Right lobe of liver (tissue), 6 donors: ENCODE measurements at regions not wholly inside any gene's neighbourhood (a gene's known extent, or its start where the extent isn't known, plus 50 kb on each side); places are given as distances from the start of the nearest gene placed in this dataset.
"Not testable (repeated sequence)": the region's sequence is repeated elsewhere in the genome, so short reads cannot be mapped to it uniquely, and the experiment has no call there.

ENCODE experiments used
- ATAC-seq, 4 donors: fragments of 200-7000 bp; cut with Tn5 transposase; one replicate each; pipeline ENCODE4 v1.9.1; 2020; ENCODE audit warnings: mild to moderate bottlenecking in 4 of 4, moderate library complexity in 4 of 4
- DNase-seq, 3 donors: peaks; one replicate each; pipeline ENCODE4 v3.0.0-alpha.2; 2020
- H3K27ac ChIP-seq, 3 donors: fragments of 200-600 bp; one replicate each; pipeline ENCODE4 v1.8.0; 2022
- H3K27me3 ChIP-seq, 2 donors: fragments of 200-600 bp; one replicate each; pipeline ENCODE4 v1.8.0; 2022
- H3K36me3 ChIP-seq, 4 donors: fragments of 200-600 bp; sonication (generic) in 1 of 4; one replicate each; pipeline versions ENCODE4 v1.5.1 to v1.8.0; 2017 to 2022; ENCODE audit warnings: control low read depth in 1 of 4
- H3K4me1 ChIP-seq, 4 donors: fragments of 200-600 bp; sonication (generic) in 1 of 4; one replicate each; pipeline versions ENCODE4 v1.5.1 to v1.8.0; 2017 to 2022; ENCODE audit warnings: control low read depth in 1 of 4
- H3K4me3 ChIP-seq, 3 donors: fragments of 200-600 bp; one replicate each; pipeline ENCODE4 v1.8.0; 2022
- H3K9me3 ChIP-seq, 4 donors: fragments of 200-600 bp; sonication (generic) in 1 of 4; one replicate each; pipeline versions ENCODE4 v1.5.1 to v1.8.0; 2017 to 2022; ENCODE audit warnings: control low read depth in 1 of 4
- POLR2A ChIP-seq: fragments of 450-650 bp; IDR thresholded peaks from one replicate; pipeline ENCODE4 v1.6.1; 2017; ENCODE audit warnings: antibody characterized with exemption, mild to moderate bottlenecking
- WGBS: methylation state at CpG from one replicate; pipeline ENCODE4 v1.1.6; 2018; ENCODE audit warnings: low coverage, low lambda C conversion rate; ENCODE audit not compliant: insufficient coverage; ENCODE audit errors: missing lambda C conversion rate; 5-methylcytosine and 5-hydroxymethylcytosine counted together
- intact Hi-C, 2 donors: fragments of 100-400 bp; cut with DNase I; formaldehyde crosslinking; loops; one replicate each; pipeline versions ENCODE4 v1.11.2 to v1.14.1; 2022
- TF ChIP-seq, protein P1 (sequence below), 4 donors: fragments of 200-600 bp in 3 of 4; fragments of 450-650 bp in 1 of 4; IDR thresholded peaks; one replicate each; pipeline versions ENCODE4 v1.5.1 to v1.8.0; 2016 to 2022; ENCODE audit warnings: antibody characterized with exemption in 4 of 4, mild to moderate bottlenecking in 2 of 4
- donor health status: DM: no; HTN: yes; CAD: no.
- donor health status: DM: no; HTN: no; CAD: no.
- donor health status: DM: no; HTN: no; CAD: no.
- donor health status: DM: no; HTN: yes; CAD: no.
- donor health status: DM: no; HTN: yes; CAD: no.

DNA sequence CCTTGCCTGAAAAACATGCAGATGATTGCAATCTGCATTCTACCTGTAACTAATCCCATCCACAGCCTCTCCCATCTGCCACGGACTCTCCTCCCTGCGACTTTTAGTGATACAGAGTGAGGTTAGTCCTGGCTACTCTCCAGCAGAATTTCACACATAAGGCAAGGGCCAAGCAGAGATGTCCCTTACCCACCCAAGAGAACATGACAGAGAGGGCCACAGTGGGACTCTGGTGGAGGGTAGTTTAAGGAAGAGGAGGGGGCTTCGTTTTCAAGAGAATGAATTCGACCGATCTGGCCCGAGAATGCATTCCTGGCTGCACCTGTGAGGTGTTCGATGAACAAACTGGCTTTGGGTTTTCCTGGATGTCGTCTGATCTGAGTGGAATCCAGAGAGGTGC is 87.5 kb upstream of the SIM2 start:
- Histone ChIP-seq H3K9me3 (no peaks in the 10 kb centered on the region), H3K4me3 (no peak overlapping the region), H3K27me3 (peaks cover 0 to 6% of the 10 kb centered on the region in 2 donors), H3K4me1 (no peaks in the 10 kb centered on the region), H3K27ac (no peak overlapping the region), H3K36me3 (no peaks in the 10 kb centered on the region)
- intact Hi-C loops, result no loop called here
- TF ChIP-seq, protein P1, sequence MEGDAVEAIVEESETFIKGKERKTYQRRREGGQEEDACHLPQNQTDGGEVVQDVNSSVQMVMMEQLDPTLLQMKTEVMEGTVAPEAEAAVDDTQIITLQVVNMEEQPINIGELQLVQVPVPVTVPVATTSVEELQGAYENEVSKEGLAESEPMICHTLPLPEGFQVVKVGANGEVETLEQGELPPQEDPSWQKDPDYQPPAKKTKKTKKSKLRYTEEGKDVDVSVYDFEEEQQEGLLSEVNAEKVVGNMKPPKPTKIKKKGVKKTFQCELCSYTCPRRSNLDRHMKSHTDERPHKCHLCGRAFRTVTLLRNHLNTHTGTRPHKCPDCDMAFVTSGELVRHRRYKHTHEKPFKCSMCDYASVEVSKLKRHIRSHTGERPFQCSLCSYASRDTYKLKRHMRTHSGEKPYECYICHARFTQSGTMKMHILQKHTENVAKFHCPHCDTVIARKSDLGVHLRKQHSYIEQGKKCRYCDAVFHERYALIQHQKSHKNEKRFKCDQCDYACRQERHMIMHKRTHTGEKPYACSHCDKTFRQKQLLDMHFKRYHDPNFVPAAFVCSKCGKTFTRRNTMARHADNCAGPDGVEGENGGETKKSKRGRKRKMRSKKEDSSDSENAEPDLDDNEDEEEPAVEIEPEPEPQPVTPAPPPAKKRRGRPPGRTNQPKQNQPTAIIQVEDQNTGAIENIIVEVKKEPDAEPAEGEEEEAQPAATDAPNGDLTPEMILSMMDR (IDR thresholded peaks at IDR 0.05), result no peak
- no peak for TF ChIP-seq POLR2A
- ATAC-seq (no peak), DNase-seq (no peak)
- 67% methylated on average over 8 of the region's 8 CpGs for WGBS

DNA sequence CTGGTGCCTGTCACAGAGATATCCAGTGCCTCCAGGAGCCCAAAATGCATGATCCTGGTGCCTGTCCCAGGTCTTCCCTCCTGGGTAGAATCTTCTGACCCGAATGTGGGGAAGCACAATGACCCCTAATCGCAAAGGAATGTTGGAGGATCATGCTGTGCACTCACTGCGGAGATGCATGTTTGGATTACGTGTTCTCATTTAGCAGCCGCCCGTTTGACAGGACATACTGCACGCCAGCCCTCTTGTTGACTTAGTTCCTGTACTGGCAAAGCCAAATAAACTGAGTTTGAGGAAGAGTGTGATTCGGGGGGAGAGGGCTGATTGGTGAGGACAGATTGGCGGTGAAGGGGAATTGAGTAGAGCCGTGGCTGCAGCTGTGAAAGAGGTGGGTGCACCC is 85.9 kb upstream of the SIM2 start:
- H3K36me3 ChIP-seq, result no peaks in the 10 kb centered on the region
- no peaks in the 10 kb centered on the region for H3K4me1 ChIP-seq
- no peak for DNase-seq
- WGBS, result 36% methylated on average over 9 of the region's 10 CpGs
- intact Hi-C loops, result no loop called here
- no peak for ATAC-seq
- H3K27ac ChIP-seq, result no peak overlapping the region
- H3K4me3 ChIP-seq, result no peak overlapping the region
- TF ChIP-seq POLR2A, result no peak
- TF ChIP-seq, protein P1 (IDR thresholded peaks at IDR 0.05), result no peak
- H3K9me3 ChIP-seq, result no peaks in the 10 kb centered on the region
- peaks cover 0 to 6% of the 10 kb centered on the region in 2 donors for H3K27me3 ChIP-seq

DNA sequence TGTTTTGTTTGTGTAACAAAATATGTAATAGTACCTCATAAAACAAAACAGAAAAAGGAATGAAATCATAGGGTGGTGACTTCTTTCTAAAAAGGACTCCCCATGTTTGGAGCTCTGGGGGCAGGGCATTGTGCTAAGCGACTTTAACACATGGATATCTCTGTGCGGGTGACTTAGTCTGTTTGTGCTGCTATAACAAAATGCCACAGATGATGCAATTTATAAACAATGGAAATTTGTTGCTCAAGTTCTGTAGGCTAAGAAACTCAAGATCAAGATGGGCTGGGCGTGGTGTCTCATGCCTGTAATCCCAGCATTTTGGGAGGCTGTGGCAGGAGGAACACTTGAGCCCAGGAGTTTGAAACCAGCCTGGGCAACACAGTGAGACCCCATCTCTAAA is 85.4 kb upstream of the SIM2 start:
- Histone ChIP-seq H3K4me1 (no peaks in the 10 kb centered on the region), H3K4me3 (no peak overlapping the region), H3K27ac (no peak overlapping the region), H3K27me3 (peaks cover 0 to 6% of the 10 kb centered on the region in 2 donors), H3K36me3 (no peaks in the 10 kb centered on the region), H3K9me3 (no peaks in the 10 kb centered on the region)
- DNase-seq (no peak), ATAC-seq (no peak)
- TF ChIP-seq, protein P1 (IDR thresholded peaks at IDR 0.05), result no peak
- no peak for TF ChIP-seq POLR2A
- 64% methylated on average over 3 of the region's 3 CpGs for WGBS
- intact Hi-C loops, result no loop called here

DNA sequence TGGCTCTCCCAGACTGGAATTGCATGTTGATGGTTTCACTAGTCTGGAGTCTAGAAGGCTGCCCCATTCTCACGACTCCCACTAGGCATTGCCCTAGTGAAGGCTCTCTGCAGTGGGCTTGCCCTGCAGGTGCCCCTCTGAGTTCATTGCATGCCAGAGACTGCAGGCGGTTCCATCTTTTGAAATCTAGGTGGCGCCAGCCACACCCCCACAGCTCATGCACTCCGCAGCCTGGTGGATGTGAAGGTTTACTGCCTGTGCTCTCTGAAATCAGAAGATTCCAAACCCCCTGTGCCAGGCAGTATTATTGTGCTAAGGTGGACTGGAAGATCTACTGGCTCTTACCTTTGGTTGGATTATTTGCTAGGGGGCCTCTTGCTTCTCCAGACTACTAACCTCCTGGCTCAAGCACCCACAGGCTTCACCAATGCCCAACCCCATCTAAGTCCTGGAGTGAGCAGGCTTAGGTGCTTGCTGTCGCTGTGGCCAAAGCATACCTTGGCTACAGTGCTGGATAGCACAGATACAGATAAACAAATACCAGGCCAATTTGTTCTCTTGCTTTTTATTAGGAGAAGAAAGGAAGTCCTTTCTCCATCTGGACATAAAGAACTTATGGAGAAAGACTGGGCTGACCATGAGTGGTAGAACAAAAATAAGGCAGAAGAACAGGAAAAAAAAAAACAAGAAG is 83.5 kb upstream of the SIM2 start:
- intact Hi-C loops, result no loop called here
- 76% methylated on average over 4 of the region's 5 CpGs for WGBS
- Histone ChIP-seq H3K9me3 (no peaks in the 10 kb centered on the region), H3K27ac (no peak overlapping the region), H3K27me3 (peaks cover 0 to 6% of the 10 kb centered on the region in 2 donors), H3K4me1 (no peaks in the 10 kb centered on the region), H3K36me3 (no peaks in the 10 kb centered on the region), H3K4me3 (no peak overlapping the region)
- no peak for TF ChIP-seq POLR2A
- TF ChIP-seq, protein P1 (IDR thresholded peaks at IDR 0.05), result no peak
- DNase-seq, result no peak
- ATAC-seq, result no peak

DNA sequence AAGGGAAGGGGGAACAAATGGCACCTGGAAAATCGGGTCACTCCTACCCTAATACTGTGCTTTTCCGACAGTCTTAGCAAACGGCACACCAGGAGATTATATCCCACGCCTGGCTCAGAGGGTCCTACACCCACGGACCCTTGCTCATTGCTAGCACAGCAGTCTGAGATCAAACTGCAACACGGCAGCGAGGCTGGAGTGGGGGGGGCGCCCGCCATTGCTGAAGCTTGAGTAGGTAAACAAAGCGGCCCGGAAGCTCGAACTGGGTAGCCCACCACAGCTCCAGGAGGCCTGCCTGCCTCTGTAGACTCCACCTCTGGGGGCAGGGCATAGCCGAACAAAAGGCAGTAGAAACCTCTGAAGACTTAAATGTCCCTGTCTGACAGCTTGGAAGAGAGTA is 82.1 kb upstream of the SIM2 start:
- ATAC-seq, H3K9me3 ChIP-seq, H3K36me3 ChIP-seq, DNase-seq, H3K4me1 ChIP-seq, H3K27ac ChIP-seq, H3K27me3 ChIP-seq, intact Hi-C loops, H3K4me3 ChIP-seq: not testable (repeated sequence)
- 43% methylated on average over 2 of the region's 13 CpGs for WGBS

DNA sequence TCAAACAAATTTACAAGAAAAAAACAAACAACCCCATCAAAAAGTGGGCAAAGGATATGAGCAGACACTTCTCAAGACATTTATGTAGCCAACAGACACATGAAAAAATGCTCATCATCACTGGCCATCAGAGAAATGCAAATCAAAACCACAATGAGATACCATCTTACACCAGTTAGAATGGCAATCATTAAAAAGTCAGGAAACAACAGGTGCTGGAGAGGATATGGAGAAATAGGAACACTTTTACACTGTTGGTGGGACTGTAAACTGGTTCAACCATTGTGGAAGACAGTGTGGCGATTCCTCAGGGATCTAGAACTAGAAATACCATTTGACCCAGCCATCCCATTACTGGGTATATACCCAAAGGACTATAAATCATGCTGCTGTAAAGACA is 77.1 kb upstream of the SIM2 start:
- no CpG with 5 or more reads among the region's 1 CpG for WGBS
- ATAC-seq, H3K36me3 ChIP-seq, intact Hi-C loops, DNase-seq, H3K27me3 ChIP-seq, H3K9me3 ChIP-seq, H3K4me1 ChIP-seq, H3K27ac ChIP-seq, H3K4me3 ChIP-seq: not testable (repeated sequence)
